ENCODE measurements at regions not wholly inside any gene's neighbourhood (a gene's known extent, or its start where the extent isn't known, plus 50 kb on each side); places are given as distances from the start of the nearest gene placed in this dataset.
"Not testable (repeated sequence)": the region's sequence is repeated elsewhere in the genome, so short reads cannot be mapped to it uniquely, and the experiment has no call there.

GRCh38 chrX:44657718-44658246, 115.1 kb upstream of the FUNDC1 start:
- H3K36me3 Mint-ChIP-seq; intact Hi-C loops (cut with micrococcal nuclease); H3K27me3 Mint-ChIP-seq; POLR2A ChIA-PET; DNase-seq; H3K9me3 Mint-ChIP-seq; CTCF ChIA-PET; H3K27ac Mint-ChIP-seq; H3K4me3 Mint-ChIP-seq; H3K4me1 Mint-ChIP-seq (ENCODE audit: low read depth): not testable (repeated sequence)

DNA sequence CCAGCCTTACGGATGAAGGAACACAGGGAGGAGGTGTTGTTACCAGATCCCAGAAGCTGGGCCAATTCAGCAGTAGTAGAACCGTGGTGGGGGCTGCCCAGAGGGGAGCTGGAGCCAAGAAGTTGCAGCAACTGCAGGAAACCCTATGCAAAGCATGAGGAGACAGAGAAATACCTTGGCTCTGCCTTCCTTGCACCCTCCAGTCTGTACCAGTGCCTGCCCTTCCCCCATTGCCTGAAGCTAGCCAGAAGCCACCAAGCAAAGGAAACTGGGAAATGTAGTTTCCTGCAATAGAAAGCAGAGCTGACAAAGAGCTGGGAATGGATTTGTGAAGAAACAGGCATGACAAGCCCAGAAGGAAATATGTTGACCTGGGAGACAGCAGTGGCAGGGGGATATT, 108.7 kb upstream of the FUNDC1 start:
- no peak for DNase-seq
- Mint-ChIP-seq H3K9me3 (no peaks in the 10 kb centered on the region), H3K27me3 (no peaks in the 10 kb centered on the region), H3K27ac (no peak overlapping the region), H3K36me3 (no peaks in the 10 kb centered on the region), H3K4me1 (ENCODE audit: low read depth) (no peaks in the 10 kb centered on the region), H3K4me3 (no peak overlapping the region)
- intact Hi-C loops (cut with micrococcal nuclease), result no loop called here
- POLR2A ChIA-PET, result no interaction called here
- CTCF ChIA-PET, result no interaction called here

DNA sequence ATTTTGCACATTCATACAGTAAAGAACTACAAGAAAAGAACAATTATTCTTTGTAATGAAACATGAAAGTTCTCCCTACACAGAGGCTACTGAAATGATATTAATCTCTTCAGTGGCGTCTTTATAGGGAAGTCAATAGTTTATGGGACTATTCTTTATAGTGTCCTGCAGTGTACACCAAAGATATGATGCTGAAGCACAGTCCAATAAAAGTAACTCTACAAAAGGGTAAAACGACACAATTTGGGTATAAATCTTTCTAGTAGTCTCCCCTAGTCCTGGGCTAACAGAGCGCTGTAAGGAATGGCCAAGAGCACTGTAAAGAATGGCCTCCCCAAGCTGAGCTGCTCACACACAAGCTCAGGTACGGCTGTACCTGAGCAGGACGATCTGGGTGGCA, 101.1 kb upstream of the FUNDC1 start:
- POLR2A ChIA-PET, result no interaction called here
- Mint-ChIP-seq H3K4me3 (no peak overlapping the region), H3K9me3 (no peaks in the 10 kb centered on the region), H3K27me3 (peaks cover 1% of the 10 kb centered on the region), H3K36me3 (no peaks in the 10 kb centered on the region), H3K4me1 (ENCODE audit: low read depth) (no peaks in the 10 kb centered on the region), H3K27ac (no peak overlapping the region)
- intact Hi-C loops (cut with micrococcal nuclease), result no loop called here
- DNase-seq, result no peak
- CTCF ChIA-PET, result no interaction called here

- Mint-ChIP-seq H3K27ac (no peak overlapping the region), H3K36me3 (no peaks in the 10 kb centered on the region), H3K4me1 (ENCODE audit: low read depth) (no peaks in the 10 kb centered on the region), H3K9me3 (no peaks in the 10 kb centered on the region), H3K27me3 (peaks cover 1% of the 10 kb centered on the region), H3K4me3 (no peak overlapping the region)
- ChIA-PET POLR2A (no interaction called here), CTCF (no interaction called here)
- intact Hi-C loops (cut with micrococcal nuclease), result no loop called here
- no peak for DNase-seq
Measured at GRCh38 chrX:44637282-44637681, 94.6 kb upstream of the FUNDC1 start.

DNA sequence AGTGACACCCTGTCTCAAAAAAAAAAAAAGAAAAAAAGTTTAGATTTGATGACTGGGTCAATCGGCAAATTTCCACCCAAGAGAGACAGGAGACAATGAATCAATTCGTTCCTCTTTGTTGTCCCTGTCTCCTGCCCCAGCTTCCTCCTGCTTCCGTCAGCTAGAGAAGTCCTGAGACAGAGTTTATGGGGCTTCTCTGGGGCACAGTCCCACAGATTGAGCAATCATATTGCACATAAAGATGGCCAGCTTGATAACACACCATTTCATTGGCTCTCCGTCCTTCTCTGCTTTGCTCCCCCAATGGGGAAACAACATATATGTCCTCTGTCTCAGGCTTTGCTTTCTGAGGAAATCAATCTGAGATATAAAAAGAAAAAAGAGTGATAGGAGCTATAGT, 78.4 kb upstream of the FUNDC1 start:
- Mint-ChIP-seq H3K9me3 (no peaks in the 10 kb centered on the region), H3K27me3 (no peaks in the 10 kb centered on the region), H3K27ac (no peak overlapping the region), H3K4me1 (ENCODE audit: low read depth) (no peaks in the 10 kb centered on the region), H3K4me3 (no peak overlapping the region), H3K36me3 (no peaks in the 10 kb centered on the region)
- POLR2A ChIA-PET, result no interaction called here
- intact Hi-C loops (cut with micrococcal nuclease), result no loop called here
- CTCF ChIA-PET, result no interaction called here
- DNase-seq, result no peak

DNA sequence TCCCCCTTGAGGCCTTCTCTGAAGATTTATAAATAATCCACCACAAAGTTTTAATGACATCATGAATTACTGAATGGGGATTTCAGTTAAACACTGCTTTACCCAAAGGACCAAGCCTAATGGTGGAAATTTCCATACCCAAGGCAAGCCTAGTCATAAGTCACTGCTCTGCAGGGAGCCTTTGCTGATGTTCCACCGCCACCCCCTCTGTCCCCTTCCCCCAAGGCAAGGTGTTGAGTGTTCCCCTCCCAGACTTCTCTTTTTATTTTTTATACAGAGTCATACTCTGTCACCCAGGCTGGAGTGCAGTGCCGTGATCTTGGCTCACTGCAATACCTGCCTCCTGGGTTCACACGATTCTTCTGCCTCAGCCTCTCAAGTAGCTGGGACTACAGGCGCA, 76.4 kb upstream of the FUNDC1 start:
- no peak overlapping the region for H3K27ac Mint-ChIP-seq
- no peaks in the 10 kb centered on the region for H3K36me3 Mint-ChIP-seq
- H3K9me3 Mint-ChIP-seq, result no peaks in the 10 kb centered on the region
- H3K4me3 Mint-ChIP-seq, result no peak overlapping the region
- intact Hi-C loops (cut with micrococcal nuclease), result no loop called here
- no peaks in the 10 kb centered on the region for H3K4me1 Mint-ChIP-seq (ENCODE audit: low read depth)
- CTCF ChIA-PET, result no interaction called here
- POLR2A ChIA-PET, result no interaction called here
- DNase-seq, result no peak
- H3K27me3 Mint-ChIP-seq, result no peaks in the 10 kb centered on the region

- Mint-ChIP-seq H3K27ac (no peak overlapping the region), H3K36me3 (no peaks in the 10 kb centered on the region), H3K4me1 (ENCODE audit: low read depth) (no peaks in the 10 kb centered on the region), H3K27me3 (no peaks in the 10 kb centered on the region), H3K9me3 (peaks cover 9% of the 10 kb centered on the region), H3K4me3 (no peak overlapping the region)
- ChIA-PET POLR2A (no interaction called here), CTCF (no interaction called here)
- no peak for DNase-seq
- intact Hi-C loops (cut with micrococcal nuclease), result no loop called here
Measured at GRCh38 chrX:44596277-44596676, 53.6 kb upstream of the FUNDC1 start.

All from activated CD4-positive, alpha-beta memory T cell treated with anti-CD3 and anti-CD28 coated beads for 36 hours (primary cell).